ENCODE measurements at regions not wholly inside any gene's neighbourhood (a gene's known extent, or its start where the extent isn't known, plus 50 kb on each side); places are given as distances from the start of the nearest gene placed in this dataset.

- Histone ChIP-seq H2AFZ (no peak overlapping the region), H3K27ac (no peak overlapping the region), H3K9ac (no peak overlapping the region)
Measured at GRCh38 chr3:148604270-148605085, 93.2 kb upstream of the AGTR1 start.

GRCh38 chr3:148605521-148605920 is 92.2 kb upstream of the AGTR1 start:
- TF ChIP-seq CTCF (IDR thresholded peaks at IDR 0.05) = no peak
- H3K79me2 ChIP-seq = no peaks in the 10 kb centered on the region

More at GRCh38 chr3:148604270-148605085, 93.2 kb upstream of the AGTR1 start:
- H3K4me2 ChIP-seq (ENCODE audit: low read length) = no peak overlapping the region
- no peaks in the 10 kb centered on the region for H3K79me2 ChIP-seq
- no peaks in the 10 kb centered on the region for H3K36me3 ChIP-seq (ENCODE audit: control insufficient read depth, insufficient read depth, low read length)
- H3K27me3 ChIP-seq (ENCODE audit: control insufficient read depth, insufficient read depth, low read length) = no peaks in the 10 kb centered on the region
- H3K4me1 ChIP-seq = no peaks in the 10 kb centered on the region
- no peaks in the 10 kb centered on the region for H3K9me3 ChIP-seq (ENCODE audit: control insufficient read depth, low read length)
- TF ChIP-seq CTCF (IDR thresholded peaks at IDR 0.05) = no peak
- no peak overlapping the region for H3K4me3 ChIP-seq (ENCODE audit: low read depth, low read length)

GRCh38 chr3:148606979-148607378 is 90.7 kb upstream of the AGTR1 start:
- H2AFZ ChIP-seq = no peak overlapping the region
- no peaks in the 10 kb centered on the region for H3K79me2 ChIP-seq
- no peaks in the 10 kb centered on the region for H3K27me3 ChIP-seq (ENCODE audit: control insufficient read depth, insufficient read depth, low read length)
- no peak overlapping the region for H3K4me3 ChIP-seq (ENCODE audit: low read depth, low read length)
- no peak overlapping the region for H3K9ac ChIP-seq
- H3K4me1 ChIP-seq = no peaks in the 10 kb centered on the region
- H3K4me2 ChIP-seq (ENCODE audit: low read length) = no peak overlapping the region
- no peaks in the 10 kb centered on the region for H3K36me3 ChIP-seq (ENCODE audit: control insufficient read depth, insufficient read depth, low read length)
- no peak for TF ChIP-seq CTCF (IDR thresholded peaks at IDR 0.05)
- no peak overlapping the region for H3K27ac ChIP-seq
- no peaks in the 10 kb centered on the region for H3K9me3 ChIP-seq (ENCODE audit: control insufficient read depth, low read length)

More at GRCh38 chr3:148605521-148605920, 92.2 kb upstream of the AGTR1 start:
- Histone ChIP-seq H3K4me3 (ENCODE audit: low read depth, low read length) (no peak overlapping the region), H3K4me2 (ENCODE audit: low read length) (no peak overlapping the region), H3K27ac (no peak overlapping the region), H2AFZ (no peak overlapping the region), H3K9ac (no peak overlapping the region), H3K9me3 (ENCODE audit: control insufficient read depth, low read length) (no peaks in the 10 kb centered on the region), H3K27me3 (ENCODE audit: control insufficient read depth, insufficient read depth, low read length) (no peaks in the 10 kb centered on the region), H3K36me3 (ENCODE audit: control insufficient read depth, insufficient read depth, low read length) (no peaks in the 10 kb centered on the region), H3K4me1 (no peaks in the 10 kb centered on the region)

- no peak overlapping the region for H3K4me2 ChIP-seq (ENCODE audit: low read length)
- no peak for TF ChIP-seq CTCF (IDR thresholded peaks at IDR 0.05)
- no peak overlapping the region for H3K9ac ChIP-seq
- no peaks in the 10 kb centered on the region for H3K79me2 ChIP-seq
- H3K4me3 ChIP-seq (ENCODE audit: low read depth, low read length) = no peak overlapping the region
- H3K4me1 ChIP-seq = no peaks in the 10 kb centered on the region
- H3K27ac ChIP-seq = no peak overlapping the region
- no peaks in the 10 kb centered on the region for H3K9me3 ChIP-seq (ENCODE audit: control insufficient read depth, low read length)
- no peak overlapping the region for H2AFZ ChIP-seq
- no peaks in the 10 kb centered on the region for H3K36me3 ChIP-seq (ENCODE audit: control insufficient read depth, insufficient read depth, low read length)
- H3K27me3 ChIP-seq (ENCODE audit: control insufficient read depth, insufficient read depth, low read length) = no peaks in the 10 kb centered on the region
Measured at GRCh38 chr3:148607491-148607890, 90.2 kb upstream of the AGTR1 start.

- H2AFZ ChIP-seq = no peak overlapping the region
- H3K4me3 ChIP-seq (ENCODE audit: low read depth, low read length) = no peak overlapping the region
- H3K4me2 ChIP-seq (ENCODE audit: low read length) = no peak overlapping the region
- no peaks in the 10 kb centered on the region for H3K9me3 ChIP-seq (ENCODE audit: control insufficient read depth, low read length)
- no peaks in the 10 kb centered on the region for H3K27me3 ChIP-seq (ENCODE audit: control insufficient read depth, insufficient read depth, low read length)
- H3K4me1 ChIP-seq = no peaks in the 10 kb centered on the region
- TF ChIP-seq CTCF (IDR thresholded peaks at IDR 0.05) = no peak
- no peaks in the 10 kb centered on the region for H3K79me2 ChIP-seq
- no peak overlapping the region for H3K27ac ChIP-seq
- no peak overlapping the region for H3K9ac ChIP-seq
- no peaks in the 10 kb centered on the region for H3K36me3 ChIP-seq (ENCODE audit: control insufficient read depth, insufficient read depth, low read length)
Measured at GRCh38 chr3:148612278-148612677, 85.4 kb upstream of the AGTR1 start.

Measured in parathyroid adenoma (tissue), 2 donors.